Panc1 (cell line): ENCODE measurements at regions not wholly inside any gene's neighbourhood (a gene's known extent, or its start where the extent isn't known, plus 50 kb on each side); places are given as distances from the start of the nearest gene placed in this dataset.

Experiments
- ATAC-seq: fragments of 200-7000 bp; cut with Tn5 transposase; 2 replicates; pipeline ENCODE4 v1.9.1; 2020; ENCODE audit warnings: mild to moderate bottlenecking, moderate library complexity
- BruUV-seq: library from RNA; stranded (reverse); fragments of 400-500 nt; replicated peaks from 2 replicates; lab custom pipeline; 2021; lab: Mats Ljungman, UMichigan
- CTCF ChIA-PET: fragments of 300-600 bp; sonication (Branson Sonifier 250); formaldehyde crosslinking; loops from one replicate; lab custom pipeline; 2022; ENCODE audit warnings: antibody characterized with exemption; lab: Charles Lee
- POLR2A ChIA-PET: fragments of 300-600 bp; sonication (Branson Sonifier 250); formaldehyde crosslinking; loops from one replicate; lab custom pipeline; 2022; ENCODE audit warnings: antibody characterized with exemption; lab: Charles Lee
- DNase-seq: peaks from one replicate; pipeline ENCODE4 v3.0.0-alpha.2; 2010; ENCODE audit warnings: low read depth, low spot score
- H3K27ac ChIP-seq: 2 replicates; pipeline ENCODE4 v1.5.1; 2011; ENCODE audit warnings: mild to moderate bottlenecking, low read length, inconsistent platforms
- H3K27me3 ChIP-seq: fragments of 200-500 bp; sonication (Bioruptor generic); 2 replicates; pipeline ENCODE4 v1.6.0; 2014; ENCODE audit warnings: low read length, inconsistent platforms; ENCODE audit not compliant: control insufficient read depth, insufficient read depth
- H3K36me3 ChIP-seq: fragments of 200-500 bp; sonication (Bioruptor generic); 2 replicates; pipeline ENCODE4 v1.5.1; 2014; ENCODE audit warnings: inconsistent platforms, mild to moderate bottlenecking, low read length, moderate library complexity; ENCODE audit not compliant: control insufficient read depth, insufficient read depth
- H3K4me1 ChIP-seq: 2 replicates; pipeline ENCODE4 v1.5.1; 2011; ENCODE audit warnings: inconsistent platforms, mild to moderate bottlenecking, low read length, moderate library complexity; ENCODE audit not compliant: control insufficient read depth, insufficient read depth
- H3K4me3 ChIP-seq, 2 experiments: 2 replicates each; pipeline ENCODE4 v1.5.1; 2011 to 2012; ENCODE audit warnings: low read depth in 2 of 2, low read length in 2 of 2, mild to moderate bottlenecking in 2 of 2, inconsistent platforms in 1 of 2, moderate library complexity in 1 of 2
- H3K9me3 ChIP-seq: fragments of 200-500 bp; sonication (Bioruptor generic); 2 replicates; pipeline ENCODE4 v1.5.1; 2014; ENCODE audit warnings: low read depth, mild to moderate bottlenecking, inconsistent platforms, low read length, moderate library complexity; ENCODE audit not compliant: control insufficient read depth, insufficient read depth
- CTCF ChIP-seq: fragments of 450-650 bp; IDR thresholded peaks from 2 replicates; pipeline ENCODE4 v1.5.1; 2017; ENCODE audit warnings: mild to moderate bottlenecking
- POLR2AphosphoS5 ChIP-seq: IDR thresholded peaks from 2 replicates; pipeline ENCODE4 v1.6.1; 2012; ENCODE audit warnings: mild to moderate bottlenecking, low read depth, low read length, moderate library complexity
- REST ChIP-seq, 2 experiments: IDR thresholded peaks; 2 replicates each; pipeline ENCODE4 v1.6.1; 2011 to 2012; ENCODE audit warnings: low read depth in 2 of 2, control low read depth in 1 of 2, low read length in 1 of 2, mild to moderate bottlenecking in 1 of 2, moderate library complexity in 1 of 2; ENCODE audit not compliant: insufficient read depth in 1 of 2
- SIN3A ChIP-seq: IDR thresholded peaks from 2 replicates; pipeline ENCODE4 v1.6.1; 2012; ENCODE audit warnings: low read depth, mild to moderate bottlenecking, low read length, moderate library complexity, borderline replicate concordance; ENCODE audit not compliant: insufficient read depth
- TCF7L2 ChIP-seq: IDR thresholded peaks from 2 replicates; pipeline ENCODE4 v1.6.1; 2011; ENCODE audit warnings: mild to moderate bottlenecking, low read depth, low read length, inconsistent platforms
- in situ Hi-C: cut with HindIII; loops from 2 replicates; pipeline ENCODE4 v1.10.0; 2016; ENCODE audit warnings: low sequenced_read_pairs, low pct_unique_long_range_greater_than_20kb
- intact Hi-C: fragments of 100-400 bp; cut with micrococcal nuclease; formaldehyde crosslinking; loops from one replicate; pipeline ENCODE4 v1.10.0; 2022; ENCODE audit not compliant: unreplicated experiment

DNA sequence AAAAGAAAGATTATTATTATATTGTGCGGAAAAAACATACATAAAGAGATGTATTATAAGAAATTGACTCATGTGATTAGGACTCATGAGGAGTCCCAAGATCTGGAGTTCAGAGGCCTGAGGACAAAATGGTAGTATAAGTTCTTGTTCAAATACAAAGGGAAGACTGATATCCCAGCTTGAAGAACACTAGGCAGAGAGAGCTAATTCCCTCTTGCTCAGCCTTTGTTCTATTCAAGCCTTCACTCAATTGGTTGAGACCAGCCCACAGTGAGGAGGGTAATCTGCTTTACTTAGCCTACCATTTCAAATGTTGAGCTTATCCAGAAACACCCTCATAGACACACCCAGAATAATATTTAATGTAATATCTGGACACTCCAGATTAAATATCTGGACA lies 1683.8 kb downstream of the REEP3 start:
- intact Hi-C loops: no loop called here
- CTCF ChIA-PET: no interaction called here

GRCh38 chr10:65213170-65213569 lies 1692.0 kb downstream of the REEP3 start:
- intact Hi-C loops (no loop called here), in situ Hi-C loops (no loop called here)
- BruUV-seq: no TSS peak
- Histone ChIP-seq H3K4me3 (no peak overlapping the region), H3K27me3 (no peaks in the 10 kb centered on the region), H3K4me1 (no peaks in the 10 kb centered on the region), H3K9me3 (peaks cover 3% of the 10 kb centered on the region; the same call in 1 of the 2 replicates), H3K36me3 (no peaks in the 10 kb centered on the region), H3K27ac (no peak overlapping the region)
- ATAC-seq: no peak
- POLR2A ChIA-PET: no interaction called here
- CTCF ChIA-PET: no interaction called here
- DNase-seq: no peak
- TF ChIP-seq TCF7L2 (no peak), SIN3A (no peak), CTCF (no peak), REST (IDR thresholded peaks at IDR 0.05; ENCODE audit: insufficient read depth in 1 of 2, low read depth in 2 of 2, low read length in 1 of 2) (no peak), POLR2AphosphoS5 (no peak)

More for the DNA sequence above, 1683.8 kb downstream of the REEP3 start:
- Histone ChIP-seq H3K4me3 (no peak overlapping the region), H3K27ac (no peak overlapping the region), H3K27me3 (no peaks in the 10 kb centered on the region), H3K4me1 (no peaks in the 10 kb centered on the region), H3K9me3 (no peaks in the 10 kb centered on the region), H3K36me3 (no peaks in the 10 kb centered on the region)
- in situ Hi-C loops: no loop called here
- POLR2A ChIA-PET: no interaction called here
- BruUV-seq: no TSS peak
- no peak for DNase-seq
- no peak for TF ChIP-seq REST (IDR thresholded peaks at IDR 0.05; ENCODE audit: insufficient read depth in 1 of 2, low read depth in 2 of 2, low read length in 1 of 2)
- TF ChIP-seq SIN3A: no peak
- TF ChIP-seq TCF7L2: no peak
- no peak for TF ChIP-seq CTCF
- TF ChIP-seq POLR2AphosphoS5: no peak
- no peak for ATAC-seq
